HG03097 (cell line): ENCODE measurements at regions not wholly inside any gene's neighbourhood (a gene's known extent, or its start where the extent isn't known, plus 50 kb on each side); places are given as distances from the start of the nearest gene placed in this dataset.

ENCODE experiments used
- ATAC-seq: cut with Tn5 transposase; IDR thresholded peaks from one replicate; pipeline ENCODE4 v1.9.1; 2021; ENCODE audit not compliant: unreplicated experiment, low FRiP score

GRCh38 chr12:20269337-20270067 lies 98.8 kb upstream of the PDE3A start:
- ATAC-seq: no peak

DNA sequence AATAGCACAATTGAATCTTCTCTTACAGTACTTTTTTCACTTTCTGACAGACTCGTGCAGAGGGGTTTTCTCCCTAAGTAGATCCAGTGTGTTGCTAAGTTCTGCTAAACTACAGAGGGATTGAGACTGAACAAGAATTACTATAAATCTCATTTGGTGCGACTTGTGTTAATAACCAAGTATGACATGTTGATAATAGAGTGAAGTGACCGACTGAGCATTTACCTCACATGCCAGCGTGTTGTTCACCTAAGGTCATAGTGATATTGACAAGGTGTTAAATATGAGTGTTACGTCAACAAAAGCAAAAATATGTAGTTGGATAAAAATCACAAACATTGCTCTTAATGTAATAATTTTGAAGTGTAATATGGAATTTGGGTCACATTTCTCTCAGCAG lies 97.8 kb upstream of the PDE3A start:
- ATAC-seq: no peak

DNA sequence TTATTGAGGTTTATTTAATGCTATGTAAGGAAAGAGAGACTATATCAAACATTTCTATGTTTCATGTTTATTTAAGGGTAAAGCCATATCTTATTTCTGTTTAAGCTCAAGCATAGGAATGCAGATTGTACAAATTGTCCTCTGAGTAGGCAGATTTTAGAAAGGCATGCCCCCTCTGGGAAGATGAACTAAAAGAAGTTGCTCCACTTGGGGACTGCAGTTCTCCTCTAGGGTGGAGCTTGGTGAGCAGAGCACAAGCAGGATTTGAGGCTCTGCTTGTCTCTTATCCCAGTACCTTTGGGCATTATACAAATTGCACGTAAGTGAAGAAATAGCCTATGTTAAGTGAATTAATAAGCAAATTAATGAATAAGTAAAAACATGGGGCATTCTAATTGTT lies 96.2 kb upstream of the PDE3A start:
- ATAC-seq: no peak

GRCh38 chr12:20272801-20273200 lies 95.5 kb upstream of the PDE3A start:
- ATAC-seq: no peak

GRCh38 chr12:20274008-20274407 lies 94.3 kb upstream of the PDE3A start:
- no peak for ATAC-seq

GRCh38 chr12:20278276-20278675 lies 90.1 kb upstream of the PDE3A start:
- ATAC-seq: no peak

DNA sequence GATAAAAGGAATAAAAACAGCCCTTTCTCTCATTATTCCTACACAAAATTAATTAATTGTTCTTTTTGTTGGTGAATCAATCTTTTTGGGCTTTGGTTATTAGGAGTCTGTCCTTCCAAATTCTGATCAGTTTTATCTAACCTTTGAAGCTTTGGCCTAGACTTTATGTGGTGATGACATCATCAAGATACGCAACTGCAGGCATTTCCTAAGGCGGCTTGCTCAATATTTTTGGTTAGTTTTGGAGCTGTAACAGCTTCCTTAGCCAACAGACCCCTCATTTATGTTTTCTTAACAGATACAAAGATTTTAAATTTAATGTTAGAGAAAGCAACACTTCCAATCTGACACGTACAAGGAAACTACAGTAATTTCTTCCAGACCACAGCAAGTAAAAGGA lies 87.8 kb upstream of the PDE3A start:
- no peak for ATAC-seq

GRCh38 chr12:20282401-20282800 lies 85.9 kb upstream of the PDE3A start:
- ATAC-seq: no peak

DNA sequence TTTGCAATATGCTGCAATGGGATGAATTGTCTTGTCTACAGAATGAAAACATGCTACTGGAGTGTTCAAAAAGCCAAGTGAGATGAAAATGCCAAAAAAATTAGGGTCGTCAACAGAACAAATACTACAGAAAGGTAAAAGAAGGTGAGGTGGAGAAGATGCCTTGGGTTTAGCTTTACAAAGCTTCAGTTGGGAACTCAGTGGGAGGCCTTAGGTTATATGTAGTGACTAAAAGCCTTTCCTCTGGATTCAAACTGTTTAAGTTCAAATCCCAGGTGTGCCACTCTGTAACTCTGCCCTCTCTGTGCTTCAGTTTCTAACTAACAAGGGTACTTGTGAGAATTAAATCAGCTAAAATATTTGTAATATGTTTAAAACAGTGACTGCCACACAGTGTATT lies 84.9 kb upstream of the PDE3A start:
- ATAC-seq: no peak

GRCh38 chr12:20289520-20289919 lies 78.8 kb upstream of the PDE3A start:
- no peak for ATAC-seq

GRCh38 chr12:20300457-20300856 lies 67.9 kb upstream of the PDE3A start:
- ATAC-seq: no peak

DNA sequence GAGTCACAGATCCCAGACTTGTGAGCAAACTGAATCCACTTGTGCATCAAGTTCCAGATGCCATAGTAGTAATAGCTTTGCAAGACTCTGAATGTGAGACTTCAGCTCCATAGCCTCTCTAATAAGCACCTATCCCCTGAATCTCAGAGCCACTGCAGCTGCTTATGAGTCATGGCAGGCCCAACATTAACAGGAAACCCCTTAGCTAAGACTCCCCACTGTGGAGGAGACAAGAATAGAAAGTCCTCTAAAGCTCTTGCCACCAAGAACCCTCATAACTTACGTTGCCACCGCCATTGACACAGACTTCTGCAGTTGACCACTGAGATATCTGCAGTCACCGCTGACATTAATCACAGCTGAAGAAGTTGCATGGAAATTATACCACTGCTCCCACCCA lies 62.9 kb upstream of the PDE3A start:
- ATAC-seq: no peak

GRCh38 chr12:20309504-20310148 lies 58.7 kb upstream of the PDE3A start:
- no peak for ATAC-seq

DNA sequence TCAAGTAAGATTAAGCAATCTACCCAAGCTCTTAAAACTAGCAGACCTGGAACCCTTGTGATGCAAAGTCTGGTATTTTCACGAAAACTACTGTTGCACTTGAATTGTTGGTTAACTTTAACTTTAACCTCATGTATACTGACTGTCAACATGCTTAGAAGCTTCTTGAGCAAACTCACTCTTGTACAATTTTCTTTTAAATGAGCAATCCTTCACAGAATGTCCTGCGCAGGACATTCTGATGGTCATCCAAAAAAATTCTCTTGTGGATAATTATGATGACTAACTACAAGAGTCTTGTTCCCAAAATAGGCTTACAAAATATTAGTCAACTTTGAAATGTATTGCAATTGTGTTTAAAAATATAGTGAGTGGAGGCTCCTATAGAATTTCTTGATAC lies 54.0 kb upstream of the PDE3A start:
- no peak for ATAC-seq

DNA sequence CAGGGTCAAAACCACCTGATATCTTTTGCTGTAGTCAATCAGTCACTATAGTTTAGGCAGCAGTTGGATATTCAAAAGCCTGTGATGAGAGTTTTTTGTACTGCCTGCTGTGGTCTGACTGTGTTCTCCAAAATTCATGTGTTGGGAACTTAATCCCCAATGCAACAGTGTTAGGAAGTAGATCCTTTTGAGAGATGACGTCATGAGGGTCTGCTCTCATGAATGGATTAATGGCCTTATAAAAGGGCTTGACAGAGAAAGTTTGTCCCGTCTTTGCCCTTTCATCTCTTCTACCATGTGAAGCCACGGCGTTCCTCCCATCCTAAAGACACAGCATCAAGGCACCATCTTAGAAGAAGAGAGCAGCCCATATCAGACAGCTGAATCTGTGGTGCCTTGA lies 50.8 kb upstream of the PDE3A start:
- no peak for ATAC-seq
